PC-3 (cell line): ENCODE measurements at regions not wholly inside any gene's neighbourhood (a gene's known extent, or its start where the extent isn't known, plus 50 kb on each side); places are given as distances from the start of the nearest gene placed in this dataset.

Experiments
- CTCF ChIP-seq: fragments of 300-600 bp; sonication (generic); conservative IDR thresholded peaks from 2 replicates; pipeline ENCODE4 v1.5.1; 2017; ENCODE audit warnings: antibody characterized with exemption, low read depth, mild to moderate bottlenecking, low read length
- EZH2 ChIP-seq: fragments of 300-600 bp; sonication (generic); IDR thresholded peaks from one replicate; pipeline ENCODE4 v1.6.1; 2017; ENCODE audit warnings: antibody characterized with exemption, mild to moderate bottlenecking, low read length; ENCODE audit not compliant: unreplicated experiment

DNA sequence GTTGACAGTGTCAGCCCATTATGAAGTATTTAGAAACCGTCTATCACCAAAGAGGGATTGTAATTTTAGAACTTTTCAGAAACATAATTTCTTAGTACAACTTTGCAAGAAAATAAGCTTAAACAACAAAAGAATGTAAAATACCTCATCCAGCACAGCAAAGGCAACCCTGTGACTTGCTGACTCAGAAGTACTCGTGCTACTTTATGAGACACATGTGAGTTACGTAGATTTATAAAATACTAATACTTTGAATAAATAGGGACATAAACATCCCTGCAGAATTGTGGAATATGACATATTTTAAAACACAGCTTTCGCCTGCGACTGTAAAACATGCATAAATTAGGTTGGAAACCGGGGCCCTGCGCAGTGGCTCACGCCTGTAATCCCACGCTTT, 739.7 kb upstream of the ANKRD30A start:
- TF ChIP-seq CTCF (no peak), EZH2 (no peak)
